Fibroblast of lung (primary cell): ENCODE measurements at regions not wholly inside any gene's neighbourhood (a gene's known extent, or its start where the extent isn't known, plus 50 kb on each side); places are given as distances from the start of the nearest gene placed in this dataset.

Experiments
- DNase-seq, 2 donors: peaks; one replicate each; pipeline versions ENCODE4 v3.0.0 to v3.0.0-alpha.2; 2010; ENCODE audit warnings: low read depth in 2 of 2
- H2AFZ ChIP-seq: 2 replicates; pipeline ENCODE4 v1.5.1; 2012; ENCODE audit warnings: low read length, control low read depth, inconsistent platforms
- H3K27ac ChIP-seq: 2 replicates; pipeline ENCODE4 v1.5.1; 2011; ENCODE audit warnings: low read length, control low read depth; ENCODE audit not compliant: insufficient read depth
- H3K27me3 ChIP-seq: 2 replicates; pipeline ENCODE4 v1.5.1; 2011; ENCODE audit warnings: mild to moderate bottlenecking, low read length; ENCODE audit not compliant: control insufficient read depth, insufficient read depth
- H3K36me3 ChIP-seq: 2 replicates; pipeline ENCODE4 v1.5.1; 2011; ENCODE audit warnings: low read length; ENCODE audit not compliant: control insufficient read depth, insufficient read depth
- H3K4me1 ChIP-seq: 2 replicates; pipeline ENCODE4 v1.5.1; 2011; ENCODE audit warnings: low read length; ENCODE audit not compliant: control insufficient read depth, insufficient read depth; ENCODE audit errors: extremely low read depth
- H3K4me2 ChIP-seq: 2 replicates; pipeline ENCODE4 v1.5.1; 2011; ENCODE audit warnings: low read length, control low read depth; ENCODE audit not compliant: insufficient read depth; ENCODE audit errors: extremely low read depth
- H3K4me3 ChIP-seq, 4 experiments: fragments of 200-600 bp in 1 of 4; sonication (generic) in 1 of 4; replicated peaks in 1 of 4; 2 replicates each; pipeline ENCODE4 v1.5.1; 2011 to 2016; ENCODE audit warnings: low read length in 4 of 4, low read depth in 3 of 4, mild to moderate bottlenecking in 3 of 4, control low read depth in 2 of 4, inconsistent platforms in 1 of 4, mixed read lengths in 1 of 4; ENCODE audit not compliant: insufficient read depth in 1 of 4; ENCODE audit errors: control extremely low read depth in 1 of 4
- H3K79me2 ChIP-seq: 2 replicates; pipeline ENCODE4 v1.5.1; 2012; ENCODE audit warnings: mild to moderate bottlenecking, low read length, inconsistent platforms; ENCODE audit not compliant: control insufficient read depth, insufficient read depth
- H3K9ac ChIP-seq: 2 replicates; pipeline ENCODE4 v1.5.1; 2011; ENCODE audit warnings: mild to moderate bottlenecking, low read length, control low read depth; ENCODE audit not compliant: insufficient read depth
- H3K9me3 ChIP-seq: 2 replicates; pipeline ENCODE4 v1.5.1; 2012; ENCODE audit warnings: low read depth, low read length; ENCODE audit not compliant: control insufficient read depth, insufficient read depth
- H4K20me1 ChIP-seq: 2 replicates; pipeline ENCODE4 v1.5.1; 2011; ENCODE audit warnings: low read length; ENCODE audit not compliant: control insufficient read depth, insufficient read depth; ENCODE audit errors: extremely low read depth
- EZH2 ChIP-seq: IDR thresholded peaks from 2 replicates; pipeline ENCODE4 v1.5.1; 2012; ENCODE audit warnings: low read length, control low read depth, mild to moderate bottlenecking; ENCODE audit errors: missing control alignments
- TF ChIP-seq, protein P1 (sequence below), 2 donors: IDR thresholded peaks in 1 of 2; conservative IDR thresholded peaks in 1 of 2; 1 replicate in 1 of 2; 2 replicates in 1 of 2; pipeline ENCODE4 v1.5.1; 2011 to 2012; ENCODE audit warnings: low read length in 2 of 2, control low read depth in 1 of 2, inconsistent platforms in 1 of 2, low read depth in 1 of 2, mild to moderate bottlenecking in 1 of 2

DNA sequence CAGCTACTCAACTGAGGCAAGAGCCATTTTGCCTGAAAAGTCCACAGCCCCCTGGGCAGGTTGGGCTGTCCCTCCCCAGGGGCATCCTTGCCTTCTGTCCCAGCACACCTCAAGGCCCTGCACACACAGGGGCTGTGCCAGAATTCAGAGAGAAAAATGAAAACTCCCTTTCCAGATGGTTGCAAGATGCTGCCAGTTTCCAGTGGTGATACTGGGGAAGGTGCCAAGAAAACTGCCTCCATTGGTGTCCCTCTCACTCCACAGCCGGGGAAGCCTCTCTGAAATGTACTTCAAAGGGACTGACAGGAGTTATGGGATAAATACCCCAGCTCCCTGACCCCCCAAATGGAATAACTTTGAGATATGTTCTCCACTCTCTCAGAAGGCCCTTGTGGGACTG, 154.2 kb upstream of the MAFB start:
- H3K36me3 ChIP-seq: no peaks in the 10 kb centered on the region
- H2AFZ ChIP-seq: no peak overlapping the region
- no peaks in the 10 kb centered on the region for H3K9me3 ChIP-seq
- H3K4me3 ChIP-seq: no peak overlapping the region
- no peak overlapping the region for H3K4me2 ChIP-seq
- H3K27me3 ChIP-seq: no peaks in the 10 kb centered on the region
- H3K4me1 ChIP-seq: no peaks in the 10 kb centered on the region
- no peaks in the 10 kb centered on the region for H4K20me1 ChIP-seq
- no peak overlapping the region for H3K27ac ChIP-seq
- H3K79me2 ChIP-seq: no peaks in the 10 kb centered on the region
- TF ChIP-seq EZH2: no peak
- TF ChIP-seq, protein P1, sequence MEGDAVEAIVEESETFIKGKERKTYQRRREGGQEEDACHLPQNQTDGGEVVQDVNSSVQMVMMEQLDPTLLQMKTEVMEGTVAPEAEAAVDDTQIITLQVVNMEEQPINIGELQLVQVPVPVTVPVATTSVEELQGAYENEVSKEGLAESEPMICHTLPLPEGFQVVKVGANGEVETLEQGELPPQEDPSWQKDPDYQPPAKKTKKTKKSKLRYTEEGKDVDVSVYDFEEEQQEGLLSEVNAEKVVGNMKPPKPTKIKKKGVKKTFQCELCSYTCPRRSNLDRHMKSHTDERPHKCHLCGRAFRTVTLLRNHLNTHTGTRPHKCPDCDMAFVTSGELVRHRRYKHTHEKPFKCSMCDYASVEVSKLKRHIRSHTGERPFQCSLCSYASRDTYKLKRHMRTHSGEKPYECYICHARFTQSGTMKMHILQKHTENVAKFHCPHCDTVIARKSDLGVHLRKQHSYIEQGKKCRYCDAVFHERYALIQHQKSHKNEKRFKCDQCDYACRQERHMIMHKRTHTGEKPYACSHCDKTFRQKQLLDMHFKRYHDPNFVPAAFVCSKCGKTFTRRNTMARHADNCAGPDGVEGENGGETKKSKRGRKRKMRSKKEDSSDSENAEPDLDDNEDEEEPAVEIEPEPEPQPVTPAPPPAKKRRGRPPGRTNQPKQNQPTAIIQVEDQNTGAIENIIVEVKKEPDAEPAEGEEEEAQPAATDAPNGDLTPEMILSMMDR (conservative IDR thresholded peaks at IDR 0.05 in 1 of 2, IDR thresholded peaks at IDR 0.05 in 1 of 2; ENCODE audit: low read depth in 1 of 2, low read length in 2 of 2): no peak
- H3K9ac ChIP-seq: no peak overlapping the region
- DNase-seq: peak in 1 of 2 donors; percentile 31

DNA sequence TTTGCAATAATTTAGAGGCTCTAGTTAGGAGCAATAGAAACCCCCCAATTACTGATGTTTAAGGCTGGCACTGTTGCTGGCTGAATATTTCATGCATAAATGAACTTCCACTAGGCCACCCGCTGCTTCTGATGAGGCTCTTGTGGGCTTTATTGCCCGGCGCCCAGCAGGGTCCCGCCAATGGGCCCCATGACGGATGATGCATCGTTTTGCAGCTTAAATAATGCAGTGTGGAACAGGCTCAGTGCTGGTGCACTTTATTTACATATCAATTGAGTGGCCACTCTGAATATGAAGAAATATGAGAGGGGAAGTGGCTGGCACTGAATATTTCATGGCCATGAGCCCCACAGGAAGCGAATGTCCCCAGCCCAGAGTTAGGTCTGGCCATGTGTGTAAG, 155.3 kb upstream of the MAFB start:
- Histone ChIP-seq H2AFZ (no peak overlapping the region), H3K4me1 (no peaks in the 10 kb centered on the region), H3K36me3 (no peaks in the 10 kb centered on the region), H3K27ac (no peak overlapping the region), H3K79me2 (no peaks in the 10 kb centered on the region), H3K9me3 (no peaks in the 10 kb centered on the region), H3K27me3 (no peaks in the 10 kb centered on the region), H3K9ac (no peak overlapping the region), H3K4me2 (no peak overlapping the region), H3K4me3 (no peak overlapping the region), H4K20me1 (no peaks in the 10 kb centered on the region)
- DNase-seq: no peak
- TF ChIP-seq, protein P1 (conservative IDR thresholded peaks at IDR 0.05 in 1 of 2, IDR thresholded peaks at IDR 0.05 in 1 of 2; ENCODE audit: low read depth in 1 of 2, low read length in 2 of 2): no peak
- no peak for TF ChIP-seq EZH2

DNA sequence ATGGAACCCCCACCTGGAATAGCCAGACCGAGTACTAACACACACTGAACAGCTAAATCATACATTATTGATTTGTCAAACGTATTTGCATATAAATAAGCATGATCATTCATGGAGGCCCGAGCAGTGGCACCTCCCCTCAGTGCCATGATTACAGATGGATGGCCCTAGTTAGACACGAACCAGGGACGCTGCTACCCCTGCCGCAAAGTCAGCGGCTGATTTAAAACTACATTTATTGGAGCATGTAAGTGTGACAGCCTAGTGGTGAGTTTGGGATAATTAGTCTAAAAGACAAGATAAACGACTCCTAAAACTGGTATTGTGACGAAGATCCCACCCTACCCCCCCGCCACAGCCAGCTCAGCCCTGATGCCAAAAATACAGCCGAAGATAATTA, 159.1 kb upstream of the MAFB start:
- Histone ChIP-seq H3K27me3 (no peaks in the 10 kb centered on the region), H3K79me2 (no peaks in the 10 kb centered on the region), H2AFZ (no peak overlapping the region), H3K4me3 (no peak overlapping the region), H3K9me3 (no peaks in the 10 kb centered on the region), H3K9ac (no peak overlapping the region), H3K4me1 (no peaks in the 10 kb centered on the region), H3K36me3 (no peaks in the 10 kb centered on the region), H3K27ac (no peak overlapping the region), H3K4me2 (no peak overlapping the region), H4K20me1 (no peaks in the 10 kb centered on the region)
- no peak for TF ChIP-seq EZH2
- TF ChIP-seq, protein P1 (conservative IDR thresholded peaks at IDR 0.05 in 1 of 2, IDR thresholded peaks at IDR 0.05 in 1 of 2; ENCODE audit: low read depth in 1 of 2, low read length in 2 of 2): no peak
- no peak for DNase-seq
